Astrocyte of the spinal cord (primary cell): ENCODE measurements at regions not wholly inside any gene's neighbourhood (a gene's known extent, or its start where the extent isn't known, plus 50 kb on each side); places are given as distances from the start of the nearest gene placed in this dataset.

Experiments used
- DNase-seq: peaks from one replicate; pipeline ENCODE4 v3.0.0; 2011; ENCODE audit warnings: low read depth, low spot score
- H3K4me3 ChIP-seq: 2 replicates; pipeline ENCODE4 v1.5.1; 2011; ENCODE audit warnings: low read depth, mild to moderate bottlenecking, low read length, moderate library complexity
- in situ Hi-C: cut with HindIII; loops from 2 replicates; pipeline ENCODE4 v1.10.0; 2017; ENCODE audit warnings: low sequenced_read_pairs
- TF ChIP-seq, protein P1 (sequence below): IDR thresholded peaks from 2 replicates; pipeline ENCODE4 v1.5.1; 2012; ENCODE audit warnings: low read depth, mild to moderate bottlenecking, low read length, inconsistent platforms

DNA sequence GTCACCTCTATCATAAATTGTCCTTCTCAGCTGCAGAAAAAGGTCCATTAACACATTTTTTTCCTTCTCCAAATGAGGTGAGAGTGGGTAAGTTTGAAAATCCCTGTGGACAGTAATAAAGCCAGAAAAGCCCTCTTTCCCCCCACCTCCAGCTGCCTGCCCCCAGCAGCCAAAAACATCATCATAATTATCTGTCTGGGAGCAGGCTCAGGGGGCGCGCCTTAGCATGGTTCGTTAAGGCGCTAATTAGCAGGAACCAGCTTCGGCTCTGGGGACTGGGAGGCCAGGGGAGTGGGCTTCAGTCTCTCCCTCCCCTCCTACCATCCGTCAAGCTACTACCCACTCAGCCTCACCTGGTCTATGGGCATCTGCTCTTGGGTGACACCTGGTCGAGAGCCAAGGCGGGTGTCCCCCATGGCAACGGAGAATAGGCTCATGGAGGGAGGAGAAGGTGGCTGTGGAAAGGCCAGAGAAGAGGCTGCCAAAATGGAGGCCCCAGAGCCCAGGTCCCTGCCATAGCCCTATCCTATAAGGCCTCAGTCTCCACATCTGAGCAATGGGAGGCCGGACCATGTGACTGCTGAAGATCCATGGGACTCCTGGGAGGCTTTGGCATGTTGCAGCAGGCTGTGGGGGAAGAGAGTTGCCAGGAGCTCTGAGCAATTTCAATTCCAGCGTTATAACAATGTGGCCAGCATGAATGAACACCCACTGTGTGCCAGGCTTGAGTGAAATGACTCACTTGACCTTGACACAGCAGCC is 140.1 kb upstream of the LINGO1 start:
- no peak for DNase-seq
- in situ Hi-C loops, result no loop called here
- no peak overlapping the region for H3K4me3 ChIP-seq
- TF ChIP-seq, protein P1, sequence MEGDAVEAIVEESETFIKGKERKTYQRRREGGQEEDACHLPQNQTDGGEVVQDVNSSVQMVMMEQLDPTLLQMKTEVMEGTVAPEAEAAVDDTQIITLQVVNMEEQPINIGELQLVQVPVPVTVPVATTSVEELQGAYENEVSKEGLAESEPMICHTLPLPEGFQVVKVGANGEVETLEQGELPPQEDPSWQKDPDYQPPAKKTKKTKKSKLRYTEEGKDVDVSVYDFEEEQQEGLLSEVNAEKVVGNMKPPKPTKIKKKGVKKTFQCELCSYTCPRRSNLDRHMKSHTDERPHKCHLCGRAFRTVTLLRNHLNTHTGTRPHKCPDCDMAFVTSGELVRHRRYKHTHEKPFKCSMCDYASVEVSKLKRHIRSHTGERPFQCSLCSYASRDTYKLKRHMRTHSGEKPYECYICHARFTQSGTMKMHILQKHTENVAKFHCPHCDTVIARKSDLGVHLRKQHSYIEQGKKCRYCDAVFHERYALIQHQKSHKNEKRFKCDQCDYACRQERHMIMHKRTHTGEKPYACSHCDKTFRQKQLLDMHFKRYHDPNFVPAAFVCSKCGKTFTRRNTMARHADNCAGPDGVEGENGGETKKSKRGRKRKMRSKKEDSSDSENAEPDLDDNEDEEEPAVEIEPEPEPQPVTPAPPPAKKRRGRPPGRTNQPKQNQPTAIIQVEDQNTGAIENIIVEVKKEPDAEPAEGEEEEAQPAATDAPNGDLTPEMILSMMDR, result no peak

DNA sequence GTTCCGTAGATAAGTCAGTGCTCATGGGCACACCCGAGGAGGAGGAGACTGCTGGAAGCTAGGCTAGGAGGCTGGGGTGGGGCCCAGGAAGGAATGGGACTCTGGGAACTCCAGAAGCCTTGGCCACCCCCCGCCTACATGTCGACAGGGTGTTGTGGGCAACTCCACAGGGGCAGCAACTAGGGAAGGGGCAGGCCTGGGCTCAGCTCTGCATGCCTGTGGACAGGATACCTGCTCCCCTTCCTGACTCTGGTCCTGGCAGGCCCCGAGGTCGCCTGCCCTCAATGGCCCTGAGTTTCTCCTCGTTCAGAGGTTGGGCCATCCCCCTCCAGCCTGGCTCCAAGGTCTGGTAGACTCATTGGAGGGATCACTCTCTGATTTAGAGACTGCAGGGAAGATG is 138.9 kb upstream of the LINGO1 start:
- in situ Hi-C loops, result no loop called here
- H3K4me3 ChIP-seq, result no peak overlapping the region
- TF ChIP-seq, protein P1, result no peak
- no peak for DNase-seq

DNA sequence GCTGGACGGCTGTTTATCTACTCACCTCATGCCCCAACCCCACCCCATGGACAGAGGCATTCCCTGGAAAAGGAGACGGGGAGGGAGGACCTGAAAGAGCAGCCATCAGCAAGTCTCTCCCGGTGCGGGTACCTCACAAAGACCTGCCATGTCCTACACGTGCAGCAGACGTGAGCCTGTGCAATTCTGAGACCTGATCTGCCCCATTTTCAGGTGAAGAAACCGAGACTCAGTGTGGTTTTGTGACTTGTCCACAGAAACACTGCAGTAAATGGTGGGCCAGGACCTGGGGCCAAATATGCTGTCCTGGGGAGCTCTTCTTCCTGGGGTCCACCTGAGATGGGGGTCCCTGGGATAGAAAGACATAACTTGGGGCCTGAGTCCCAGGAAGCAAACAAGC is 137.0 kb upstream of the LINGO1 start:
- TF ChIP-seq, protein P1, result no peak
- DNase-seq, result no peak
- no peak overlapping the region for H3K4me3 ChIP-seq
- in situ Hi-C loops, result no loop called here

DNA sequence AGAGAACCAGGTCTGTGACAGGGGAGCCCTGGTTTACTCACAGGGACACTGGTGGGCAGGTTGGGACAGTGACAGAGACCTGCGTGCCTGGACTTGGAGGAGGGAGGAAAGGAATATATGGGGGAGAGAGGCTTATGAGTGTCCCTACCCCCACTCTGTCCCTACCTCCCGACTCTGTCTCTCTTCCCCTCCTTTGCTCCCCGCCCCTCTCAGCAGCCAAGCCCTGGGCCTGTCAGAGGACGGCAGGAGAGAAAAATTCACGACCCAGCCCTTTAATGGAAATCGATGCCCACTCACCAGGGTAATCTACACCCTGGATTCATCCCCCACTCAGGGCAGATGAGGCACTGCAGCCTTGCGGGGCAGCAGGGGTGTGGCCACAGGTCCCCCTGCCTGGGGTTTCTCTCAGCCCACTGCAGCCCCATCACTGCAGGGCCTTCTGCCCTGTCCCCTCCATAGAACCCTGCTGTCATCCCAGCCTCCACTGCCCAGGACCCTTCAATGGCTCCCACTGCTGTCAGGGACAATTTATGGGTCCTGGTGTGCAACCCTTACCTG is 135.9 kb upstream of the LINGO1 start:
- in situ Hi-C loops, result no loop called here
- TF ChIP-seq, protein P1, result no peak
- no peak overlapping the region for H3K4me3 ChIP-seq
- no peak for DNase-seq

DNA sequence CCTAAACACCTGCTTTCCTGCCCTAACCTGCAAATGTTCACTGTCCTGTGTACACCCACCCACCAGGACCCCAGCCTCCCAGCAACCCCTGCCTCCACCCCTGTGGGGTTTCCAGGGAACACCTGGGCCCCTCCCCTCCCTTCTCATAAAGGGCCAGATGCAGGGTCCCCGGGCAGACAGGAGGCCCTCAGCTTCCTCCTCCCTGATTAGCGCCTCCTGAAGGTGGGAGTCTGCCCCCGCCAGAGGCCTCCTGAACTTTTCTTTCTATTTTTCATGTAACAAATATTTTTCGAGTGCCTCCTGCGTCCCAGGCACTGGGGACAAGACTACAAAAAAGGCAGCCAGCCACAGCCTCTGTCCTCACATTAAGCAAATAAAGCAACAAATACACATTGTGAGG is 135.4 kb upstream of the LINGO1 start:
- TF ChIP-seq, protein P1, result no peak
- in situ Hi-C loops, result no loop called here
- no peak overlapping the region for H3K4me3 ChIP-seq
- no peak for DNase-seq

DNA sequence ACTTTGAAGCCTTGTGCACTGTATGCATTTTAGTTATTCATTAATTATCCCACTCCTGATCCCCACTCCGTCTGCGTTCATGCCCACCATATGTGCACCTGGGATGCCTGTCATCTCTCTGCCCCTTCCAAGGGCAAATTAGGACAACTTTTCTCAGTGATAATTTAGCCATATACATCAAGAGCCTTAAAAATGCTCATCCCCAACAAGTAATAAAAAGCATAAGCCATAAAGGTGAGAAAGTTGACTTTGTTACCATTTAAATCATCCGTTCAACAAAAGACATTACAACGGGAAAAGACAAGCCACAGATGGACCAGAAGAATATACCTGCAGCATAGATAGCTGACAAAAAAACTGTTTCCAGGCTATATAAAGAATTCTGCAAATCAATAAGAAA is 131.4 kb upstream of the LINGO1 start:
- in situ Hi-C loops, result no loop called here
- no peak overlapping the region for H3K4me3 ChIP-seq
- TF ChIP-seq, protein P1, result no peak
- no peak for DNase-seq
